H1 (cell line): ENCODE measurements at regions not wholly inside any gene's neighbourhood (a gene's known extent, or its start where the extent isn't known, plus 50 kb on each side); places are given as distances from the start of the nearest gene placed in this dataset.

Experiments used
- BRCA1 ChIP-seq: IDR thresholded peaks from 2 replicates; pipeline ENCODE4 v1.6.1; 2012; ENCODE audit warnings: low read depth, low read length, improper control_type of control experiment
- CBX8 ChIP-seq: fragments of 300-800, 300-1000 bp; sonication (generic); IDR thresholded peaks from 2 replicates; pipeline ENCODE4 v1.7.1; 2016; ENCODE audit warnings: low read depth, low read length, borderline replicate concordance
- CREB1 ChIP-seq: IDR thresholded peaks from 2 replicates; pipeline ENCODE4 v1.6.1; 2012; ENCODE audit warnings: inconsistent platforms
- KDM1A ChIP-seq: fragments of 200-600, 300-600 bp; sonication (generic); IDR thresholded peaks from 2 replicates; pipeline ENCODE4 v1.7.1; 2016; ENCODE audit warnings: mild to moderate bottlenecking, low read length, borderline replicate concordance
- MAX ChIP-seq: IDR thresholded peaks from 2 replicates; pipeline ENCODE4 v1.6.1; 2012; ENCODE audit warnings: inconsistent platforms
- POLR2A ChIP-seq, 2 experiments: IDR thresholded peaks; 1 replicate in 1 of 2; 2 replicates in 1 of 2; pipeline ENCODE4 v1.6.1; 2011; ENCODE audit warnings: low read depth in 2 of 2, low read length in 2 of 2, mild to moderate bottlenecking in 2 of 2; ENCODE audit errors: control extremely low read depth in 1 of 2
- SAP30 ChIP-seq: fragments of 300-600 bp; sonication (generic); IDR thresholded peaks from 2 replicates; pipeline ENCODE4 v1.7.1; 2012; ENCODE audit warnings: low read length, moderate library complexity, mild to moderate bottlenecking, inconsistent platforms; ENCODE audit not compliant: insufficient read depth, insufficient replicate concordance
- SP1 ChIP-seq: IDR thresholded peaks from 2 replicates; pipeline ENCODE4 v1.6.1; 2011; ENCODE audit warnings: low read depth, low read length
- SRF ChIP-seq: IDR thresholded peaks from 2 replicates; pipeline ENCODE4 v1.6.1; 2011; ENCODE audit warnings: mild to moderate bottlenecking, low read depth, low read length, moderate library complexity
- TF ChIP-seq, protein P1 (sequence below): fragments of 300-600 bp; sonication (generic); IDR thresholded peaks from 2 replicates; pipeline ENCODE4 v1.7.1; 2012; ENCODE audit warnings: low read length, moderate library complexity, mild to moderate bottlenecking, inconsistent platforms; ENCODE audit not compliant: insufficient replicate concordance
- TF ChIP-seq, protein P2 (sequence below): IDR thresholded peaks from 2 replicates; pipeline ENCODE4 v1.6.1; 2011; ENCODE audit warnings: low read depth, mild to moderate bottlenecking, low read length; ENCODE audit not compliant: insufficient read depth

- TF ChIP-seq, protein P1, sequence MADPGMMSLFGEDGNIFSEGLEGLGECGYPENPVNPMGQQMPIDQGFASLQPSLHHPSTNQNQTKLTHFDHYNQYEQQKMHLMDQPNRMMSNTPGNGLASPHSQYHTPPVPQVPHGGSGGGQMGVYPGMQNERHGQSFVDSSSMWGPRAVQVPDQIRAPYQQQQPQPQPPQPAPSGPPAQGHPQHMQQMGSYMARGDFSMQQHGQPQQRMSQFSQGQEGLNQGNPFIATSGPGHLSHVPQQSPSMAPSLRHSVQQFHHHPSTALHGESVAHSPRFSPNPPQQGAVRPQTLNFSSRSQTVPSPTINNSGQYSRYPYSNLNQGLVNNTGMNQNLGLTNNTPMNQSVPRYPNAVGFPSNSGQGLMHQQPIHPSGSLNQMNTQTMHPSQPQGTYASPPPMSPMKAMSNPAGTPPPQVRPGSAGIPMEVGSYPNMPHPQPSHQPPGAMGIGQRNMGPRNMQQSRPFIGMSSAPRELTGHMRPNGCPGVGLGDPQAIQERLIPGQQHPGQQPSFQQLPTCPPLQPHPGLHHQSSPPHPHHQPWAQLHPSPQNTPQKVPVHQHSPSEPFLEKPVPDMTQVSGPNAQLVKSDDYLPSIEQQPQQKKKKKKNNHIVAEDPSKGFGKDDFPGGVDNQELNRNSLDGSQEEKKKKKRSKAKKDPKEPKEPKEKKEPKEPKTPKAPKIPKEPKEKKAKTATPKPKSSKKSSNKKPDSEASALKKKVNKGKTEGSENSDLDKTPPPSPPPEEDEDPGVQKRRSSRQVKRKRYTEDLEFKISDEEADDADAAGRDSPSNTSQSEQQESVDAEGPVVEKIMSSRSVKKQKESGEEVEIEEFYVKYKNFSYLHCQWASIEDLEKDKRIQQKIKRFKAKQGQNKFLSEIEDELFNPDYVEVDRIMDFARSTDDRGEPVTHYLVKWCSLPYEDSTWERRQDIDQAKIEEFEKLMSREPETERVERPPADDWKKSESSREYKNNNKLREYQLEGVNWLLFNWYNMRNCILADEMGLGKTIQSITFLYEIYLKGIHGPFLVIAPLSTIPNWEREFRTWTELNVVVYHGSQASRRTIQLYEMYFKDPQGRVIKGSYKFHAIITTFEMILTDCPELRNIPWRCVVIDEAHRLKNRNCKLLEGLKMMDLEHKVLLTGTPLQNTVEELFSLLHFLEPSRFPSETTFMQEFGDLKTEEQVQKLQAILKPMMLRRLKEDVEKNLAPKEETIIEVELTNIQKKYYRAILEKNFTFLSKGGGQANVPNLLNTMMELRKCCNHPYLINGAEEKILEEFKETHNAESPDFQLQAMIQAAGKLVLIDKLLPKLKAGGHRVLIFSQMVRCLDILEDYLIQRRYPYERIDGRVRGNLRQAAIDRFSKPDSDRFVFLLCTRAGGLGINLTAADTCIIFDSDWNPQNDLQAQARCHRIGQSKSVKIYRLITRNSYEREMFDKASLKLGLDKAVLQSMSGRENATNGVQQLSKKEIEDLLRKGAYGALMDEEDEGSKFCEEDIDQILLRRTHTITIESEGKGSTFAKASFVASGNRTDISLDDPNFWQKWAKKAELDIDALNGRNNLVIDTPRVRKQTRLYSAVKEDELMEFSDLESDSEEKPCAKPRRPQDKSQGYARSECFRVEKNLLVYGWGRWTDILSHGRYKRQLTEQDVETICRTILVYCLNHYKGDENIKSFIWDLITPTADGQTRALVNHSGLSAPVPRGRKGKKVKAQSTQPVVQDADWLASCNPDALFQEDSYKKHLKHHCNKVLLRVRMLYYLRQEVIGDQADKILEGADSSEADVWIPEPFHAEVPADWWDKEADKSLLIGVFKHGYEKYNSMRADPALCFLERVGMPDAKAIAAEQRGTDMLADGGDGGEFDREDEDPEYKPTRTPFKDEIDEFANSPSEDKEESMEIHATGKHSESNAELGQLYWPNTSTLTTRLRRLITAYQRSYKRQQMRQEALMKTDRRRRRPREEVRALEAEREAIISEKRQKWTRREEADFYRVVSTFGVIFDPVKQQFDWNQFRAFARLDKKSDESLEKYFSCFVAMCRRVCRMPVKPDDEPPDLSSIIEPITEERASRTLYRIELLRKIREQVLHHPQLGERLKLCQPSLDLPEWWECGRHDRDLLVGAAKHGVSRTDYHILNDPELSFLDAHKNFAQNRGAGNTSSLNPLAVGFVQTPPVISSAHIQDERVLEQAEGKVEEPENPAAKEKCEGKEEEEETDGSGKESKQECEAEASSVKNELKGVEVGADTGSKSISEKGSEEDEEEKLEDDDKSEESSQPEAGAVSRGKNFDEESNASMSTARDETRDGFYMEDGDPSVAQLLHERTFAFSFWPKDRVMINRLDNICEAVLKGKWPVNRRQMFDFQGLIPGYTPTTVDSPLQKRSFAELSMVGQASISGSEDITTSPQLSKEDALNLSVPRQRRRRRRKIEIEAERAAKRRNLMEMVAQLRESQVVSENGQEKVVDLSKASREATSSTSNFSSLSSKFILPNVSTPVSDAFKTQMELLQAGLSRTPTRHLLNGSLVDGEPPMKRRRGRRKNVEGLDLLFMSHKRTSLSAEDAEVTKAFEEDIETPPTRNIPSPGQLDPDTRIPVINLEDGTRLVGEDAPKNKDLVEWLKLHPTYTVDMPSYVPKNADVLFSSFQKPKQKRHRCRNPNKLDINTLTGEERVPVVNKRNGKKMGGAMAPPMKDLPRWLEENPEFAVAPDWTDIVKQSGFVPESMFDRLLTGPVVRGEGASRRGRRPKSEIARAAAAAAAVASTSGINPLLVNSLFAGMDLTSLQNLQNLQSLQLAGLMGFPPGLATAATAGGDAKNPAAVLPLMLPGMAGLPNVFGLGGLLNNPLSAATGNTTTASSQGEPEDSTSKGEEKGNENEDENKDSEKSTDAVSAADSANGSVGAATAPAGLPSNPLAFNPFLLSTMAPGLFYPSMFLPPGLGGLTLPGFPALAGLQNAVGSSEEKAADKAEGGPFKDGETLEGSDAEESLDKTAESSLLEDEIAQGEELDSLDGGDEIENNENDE = no peak
- TF ChIP-seq SRF (no peak), BRCA1 (no peak), POLR2A (IDR thresholded peaks at IDR 0.05; ENCODE audit: control extremely low read depth in 1 of 2, low read depth in 2 of 2, low read length in 2 of 2) (no peak), KDM1A (no peak), SAP30 (no peak), SP1 (no peak), MAX (no peak), CBX8 (no peak), CREB1 (no peak)
- TF ChIP-seq, protein P2, sequence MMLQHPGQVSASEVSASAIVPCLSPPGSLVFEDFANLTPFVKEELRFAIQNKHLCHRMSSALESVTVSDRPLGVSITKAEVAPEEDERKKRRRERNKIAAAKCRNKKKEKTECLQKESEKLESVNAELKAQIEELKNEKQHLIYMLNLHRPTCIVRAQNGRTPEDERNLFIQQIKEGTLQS = no peak
These were observed 100.0 kb upstream of the TMEM132E start (continued) for GRCh38 chr17:34479371-34479770.
